K562 (cell line): ENCODE measurements at regions not wholly inside any gene's neighbourhood (a gene's known extent, or its start where the extent isn't known, plus 50 kb on each side); places are given as distances from the start of the nearest gene placed in this dataset.

ENCODE experiments used
- ATAC-seq: fragments of 200-7000 bp; cut with Tn5 transposase; 3 replicates; pipeline ENCODE4 v1.9.1; 2020; ENCODE audit warnings: moderate library complexity
- BruUV-seq: library from RNA; stranded (reverse); fragments of 400-500 nt; replicated peaks from 2 replicates; lab custom pipeline; 2021; lab: Mats Ljungman, UMichigan
- CTCF ChIA-PET: fragments of 300-600 bp; formaldehyde crosslinking; extraction: SDS; loops from one replicate; lab custom pipeline; 2021; ENCODE audit warnings: low intra/inter-chr PET ratio; lab: Yijun Ruan, JAX
- POLR2A ChIA-PET: fragments of 300-600, 350-650 bp; sonication (Branson Sonifier 250); formaldehyde crosslinking; extraction: SDS; loops from one replicate; lab custom pipeline; 2021; ENCODE audit warnings: antibody characterized with exemption, inconsistent platforms; lab: Yijun Ruan, JAX
- DNase-seq, 4 experiments: peaks; one replicate each; pipeline versions ENCODE4 v3.0.0 to v3.0.0-alpha.2; 2011 to 2018; ENCODE audit warnings: low spot score in 3 of 4, mixed read lengths in 3 of 4; ENCODE audit errors: extremely low read depth in 1 of 4
- FAIRE-seq: peaks from 2 replicates; lab custom pipeline; 2011; peaks lifted over from hg19 to GRCh38; lab: Jason Lieb, UNC
- H2AFZ ChIP-seq: 2 replicates; pipeline ENCODE4 v1.6.0; 2011; ENCODE audit warnings: low read depth, low read length, control low read depth, inconsistent platforms
- H3K27ac ChIP-seq: fragments of 200-600 bp; 3 replicates; pipeline ENCODE4 v1.8.0; 2011; ENCODE audit warnings: low read depth, mild to moderate bottlenecking, control low read depth, inconsistent platforms, low read length, moderate library complexity, mixed read lengths; ENCODE audit errors: extremely low read depth
- H3K27me3 ChIP-seq, 2 experiments: fragments of 300-600 bp in 1 of 2; 2 replicates in 1 of 2; 3 replicates in 1 of 2; pipeline versions ENCODE4 v1.6.0 to v1.8.0; 2011; ENCODE audit warnings: inconsistent platforms in 2 of 2, low read length in 2 of 2, mild to moderate bottlenecking in 1 of 2, mixed read lengths in 1 of 2, moderate library complexity in 1 of 2; ENCODE audit not compliant: control insufficient read depth in 2 of 2, insufficient read depth in 2 of 2
- H3K36me3 ChIP-seq: fragments of 300-600 bp; 3 replicates; pipeline ENCODE4 v1.8.0; 2011; ENCODE audit warnings: mild to moderate bottlenecking, low read length, inconsistent platforms; ENCODE audit not compliant: control insufficient read depth, insufficient read depth
- H3K4me1 ChIP-seq, 2 experiments: fragments of 200-600 bp in 1 of 2; replicated peaks in 1 of 2; 2 replicates in 1 of 2; 3 replicates in 1 of 2; pipeline versions ENCODE4 v1.5.1 to v1.8.0; 2011; ENCODE audit warnings: inconsistent platforms in 2 of 2, low read length in 2 of 2, mild to moderate bottlenecking in 1 of 2, mixed read lengths in 1 of 2, moderate library complexity in 1 of 2; ENCODE audit not compliant: control insufficient read depth in 2 of 2, insufficient read depth in 2 of 2
- H3K4me2 ChIP-seq: 2 replicates; pipeline ENCODE4 v1.6.1; 2011; ENCODE audit warnings: low read length, control low read depth, inconsistent platforms, mixed read lengths; ENCODE audit not compliant: insufficient read depth
- H3K4me3 ChIP-seq: fragments of 200-600 bp; sonication (generic), shearing (Covaris generic); 2 replicates; pipeline ENCODE4 v1.5.1; 2016; ENCODE audit warnings: control low read depth, inconsistent platforms
- H3K79me2 ChIP-seq: fragments of 200-600 bp; 3 replicates; pipeline ENCODE4 v1.8.0; 2011; ENCODE audit warnings: low read length, inconsistent platforms; ENCODE audit not compliant: control insufficient read depth, insufficient read depth
- H3K9ac ChIP-seq, 2 experiments: 2 replicates each; pipeline versions ENCODE4 v1.6.0 to v1.6.1; 2011; ENCODE audit warnings: low read depth in 2 of 2, low read length in 2 of 2, control low read depth in 1 of 2, inconsistent platforms in 1 of 2, mild to moderate bottlenecking in 1 of 2, mixed read lengths in 1 of 2; ENCODE audit not compliant: insufficient read depth in 1 of 2
- H3K9me1 ChIP-seq: one replicate; pipeline ENCODE4 v1.6.0; 2011; ENCODE audit warnings: inconsistent platforms, mild to moderate bottlenecking, low read length, moderate library complexity; ENCODE audit not compliant: control insufficient read depth, insufficient read depth
- H3K9me3 ChIP-seq: replicated peaks from 2 replicates; pipeline ENCODE4 v1.5.1; 2011; ENCODE audit warnings: low read depth, low read length, inconsistent platforms; ENCODE audit not compliant: control insufficient read depth, insufficient read depth
- H4K20me1 ChIP-seq: replicated peaks from 2 replicates; pipeline ENCODE4 v1.6.1; 2011; ENCODE audit warnings: low read length, inconsistent platforms, mixed read lengths; ENCODE audit not compliant: control insufficient read depth, insufficient read depth
- DACH1 ChIP-seq: fragments of 450-650 bp; IDR thresholded peaks from 2 replicates; pipeline ENCODE4 v1.6.1; 2018; ENCODE audit not compliant: partially characterized antibody
- EWSR1 ChIP-seq: fragments of 450-650 bp; IDR thresholded peaks from 2 replicates; pipeline ENCODE4 v1.6.1; 2018; ENCODE audit warnings: borderline replicate concordance, mild to moderate bottlenecking, low read depth, moderate library complexity; ENCODE audit not compliant: partially characterized antibody
- KAT7 ChIP-seq: sonication (generic); formaldehyde crosslinking; IDR thresholded peaks from 2 replicates; pipeline ENCODE4 v1.8.0; 2022; ENCODE audit warnings: missing genetic modification reagents, mild to moderate bottlenecking, borderline replicate concordance
- KLF10 ChIP-seq: fragments of 250-450 bp; sonication (Bioruptor Pico); IDR thresholded peaks from 2 replicates; pipeline ENCODE4 v1.6.1; 2021; ENCODE audit warnings: matching md5 sums
- MEF2D ChIP-seq: conservative IDR thresholded peaks from 2 replicates; pipeline ENCODE4 v1.6.1; 2016; ENCODE audit warnings: low read depth, missing genetic modification characterization, missing compliant biosample characterization
- RAD21 ChIP-seq, 2 experiments: fragments of 250-450 bp in 1 of 2; fragments of 450-650 bp in 1 of 2; sonication (Bioruptor Pico) in 1 of 2; formaldehyde crosslinking in 1 of 2; IDR thresholded peaks in 1 of 2; conservative IDR thresholded peaks in 1 of 2; 2 replicates each; pipeline versions ENCODE4 v1.4.0 to v1.8.0; 2020 to 2022; ENCODE audit warnings: mild to moderate bottlenecking in 2 of 2, moderate library complexity in 1 of 2
- SMAD1 ChIP-seq: fragments of 150-350 bp; IDR thresholded peaks from 2 replicates; pipeline ENCODE4 v1.6.1; 2014; ENCODE audit warnings: low read length, low read depth; ENCODE audit not compliant: partially characterized antibody
- SRF ChIP-seq, 2 experiments: fragments of 250-450, 450-650 bp in 1 of 2; sonication (Bioruptor Pico) in 1 of 2; sonication (generic) in 1 of 2; formaldehyde crosslinking; IDR thresholded peaks; 2 replicates each; pipeline versions ENCODE4 v1.5.0 to v1.5.1; 2020 to 2022; ENCODE audit warnings: mild to moderate bottlenecking in 1 of 2, missing genetic modification reagents in 1 of 2
- ZNF23 ChIP-seq: fragments of 250-450 bp; sonication (Bioruptor Pico); IDR thresholded peaks from 2 replicates; pipeline ENCODE4 v1.4.0; 2020; ENCODE audit warnings: mild to moderate bottlenecking
- ZNF511 ChIP-seq: sonication (generic); formaldehyde crosslinking; IDR thresholded peaks from 2 replicates; pipeline ENCODE4 v1.8.0; 2022; ENCODE audit warnings: mild to moderate bottlenecking, missing genetic modification reagents
- ZNF518B ChIP-seq: fragments of 250-450 bp; sonication (Bioruptor Pico); IDR thresholded peaks from 2 replicates; pipeline ENCODE4 v1.5.0; 2021; ENCODE audit warnings: mild to moderate bottlenecking, moderate library complexity
- ZZZ3 ChIP-seq: fragments of 450-650 bp; IDR thresholded peaks from 2 replicates; pipeline ENCODE4 v1.6.1; 2016; ENCODE audit warnings: antibody characterized with exemption, mild to moderate bottlenecking, moderate library complexity
- WGBS: fragments of 100-300 bp; shearing (Covaris generic); methylation state at CpG from one replicate; pipeline ENCODE4 v1.1.6; 2016; ENCODE audit warnings: low coverage, mixed read lengths; ENCODE audit not compliant: insufficient coverage; ENCODE audit errors: missing lambda C conversion rate; 5-methylcytosine and 5-hydroxymethylcytosine counted together
- in situ Hi-C: fragments of 300-500 bp; cut with MboI; formaldehyde crosslinking; loops from 4 replicates; pipeline ENCODE4 v1.15.0; 2018; ENCODE audit warnings: inconsistent platforms, mixed read lengths
- intact Hi-C: fragments of 100-400 bp; cut with micrococcal nuclease; formaldehyde crosslinking; loops from 2 replicates; pipeline ENCODE4 v1.14.2; 2022
- TF ChIP-seq, protein P1 (sequence below): fragments of 450-650 bp; formaldehyde crosslinking; IDR thresholded peaks from 2 replicates; pipeline ENCODE4 v1.4.0; 2020; ENCODE audit warnings: mild to moderate bottlenecking, moderate library complexity
- TF ChIP-seq, protein P2 (sequence below): sonication (generic); formaldehyde crosslinking; IDR thresholded peaks from 2 replicates; pipeline ENCODE4 v1.8.0; 2023; ENCODE audit warnings: mild to moderate bottlenecking, missing genetic modification reagents

GRCh38 chr5:40261984-40262383 is 417.7 kb upstream of the PTGER4 start:
- BruUV-seq = no TSS peak
- TF ChIP-seq ZNF511 (no peak), KLF10 (CRISPR knock-in tag) (no peak), KAT7 (CRISPR knock-in tag) (no peak), MEF2D (no peak), ZNF518B (CRISPR knock-in tag) (no peak), ZZZ3 (no peak), ZNF23 (CRISPR knock-in tag) (no peak), SMAD1 (no peak), EWSR1 (no peak), DACH1 (no peak), SRF (CRISPR knock-in tag; IDR thresholded peaks at IDR 0.05) (no peak), RAD21 (CRISPR knock-in tag; conservative IDR thresholded peaks at IDR 0.05 in 1 of 2, IDR thresholded peaks at IDR 0.05 in 1 of 2) (no peak)
- TF ChIP-seq, protein P1, sequence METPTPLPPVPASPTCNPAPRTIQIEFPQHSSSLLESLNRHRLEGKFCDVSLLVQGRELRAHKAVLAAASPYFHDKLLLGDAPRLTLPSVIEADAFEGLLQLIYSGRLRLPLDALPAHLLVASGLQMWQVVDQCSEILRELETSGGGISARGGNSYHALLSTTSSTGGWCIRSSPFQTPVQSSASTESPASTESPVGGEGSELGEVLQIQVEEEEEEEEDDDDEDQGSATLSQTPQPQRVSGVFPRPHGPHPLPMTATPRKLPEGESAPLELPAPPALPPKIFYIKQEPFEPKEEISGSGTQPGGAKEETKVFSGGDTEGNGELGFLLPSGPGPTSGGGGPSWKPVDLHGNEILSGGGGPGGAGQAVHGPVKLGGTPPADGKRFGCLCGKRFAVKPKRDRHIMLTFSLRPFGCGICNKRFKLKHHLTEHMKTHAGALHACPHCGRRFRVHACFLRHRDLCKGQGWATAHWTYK (CRISPR knock-in tag) = no peak
- TF ChIP-seq, protein P2, sequence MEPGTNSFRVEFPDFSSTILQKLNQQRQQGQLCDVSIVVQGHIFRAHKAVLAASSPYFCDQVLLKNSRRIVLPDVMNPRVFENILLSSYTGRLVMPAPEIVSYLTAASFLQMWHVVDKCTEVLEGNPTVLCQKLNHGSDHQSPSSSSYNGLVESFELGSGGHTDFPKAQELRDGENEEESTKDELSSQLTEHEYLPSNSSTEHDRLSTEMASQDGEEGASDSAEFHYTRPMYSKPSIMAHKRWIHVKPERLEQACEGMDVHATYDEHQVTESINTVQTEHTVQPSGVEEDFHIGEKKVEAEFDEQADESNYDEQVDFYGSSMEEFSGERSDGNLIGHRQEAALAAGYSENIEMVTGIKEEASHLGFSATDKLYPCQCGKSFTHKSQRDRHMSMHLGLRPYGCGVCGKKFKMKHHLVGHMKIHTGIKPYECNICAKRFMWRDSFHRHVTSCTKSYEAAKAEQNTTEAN (CRISPR knock-in tag) = no peak
- DNase-seq (no peak), ATAC-seq (no peak), FAIRE-seq (no peak)
- Histone ChIP-seq H3K79me2 (no peaks in the 10 kb centered on the region), H3K4me1 (no peaks in the 10 kb centered on the region), H3K9me3 (no peaks in the 10 kb centered on the region), H2AFZ (no peak overlapping the region), H3K4me3 (no peak overlapping the region), H4K20me1 (no peaks in the 10 kb centered on the region), H3K9me1 (no peaks in the 10 kb centered on the region), H3K4me2 (no peak overlapping the region), H3K9ac (no peak overlapping the region), H3K27ac (no peak overlapping the region), H3K36me3 (no peaks in the 10 kb centered on the region), H3K27me3 (no peaks in the 10 kb centered on the region)
- ChIA-PET POLR2A (no interaction called here), CTCF (no interaction called here)
- 0% methylated on average over 1 of the region's 1 CpG for WGBS
- intact Hi-C loops (no loop called here), in situ Hi-C loops (no loop called here)
